SK-N-MC (cell line): ENCODE measurements at regions not wholly inside any gene's neighbourhood (a gene's known extent, or its start where the extent isn't known, plus 50 kb on each side); places are given as distances from the start of the nearest gene placed in this dataset.

ENCODE experiments used
- EZH2 ChIP-seq: fragments of 200-600 bp; sonication (generic); IDR thresholded peaks from one replicate; pipeline ENCODE4 v1.6.1; 2017; ENCODE audit warnings: antibody characterized with exemption
- FOXP2 ChIP-seq: optimal IDR thresholded peaks from 2 replicates; pipeline ENCODE3; 2011; ENCODE audit warnings: mild to moderate bottlenecking, moderate library complexity; ENCODE audit not compliant: insufficient read depth; ENCODE audit errors: extremely low read length, control extremely low read depth
- POLR2AphosphoS5 ChIP-seq: IDR thresholded peaks from 2 replicates; pipeline ENCODE4 v1.6.1; 2012; ENCODE audit warnings: mild to moderate bottlenecking, low read depth, low read length, borderline replicate concordance

DNA sequence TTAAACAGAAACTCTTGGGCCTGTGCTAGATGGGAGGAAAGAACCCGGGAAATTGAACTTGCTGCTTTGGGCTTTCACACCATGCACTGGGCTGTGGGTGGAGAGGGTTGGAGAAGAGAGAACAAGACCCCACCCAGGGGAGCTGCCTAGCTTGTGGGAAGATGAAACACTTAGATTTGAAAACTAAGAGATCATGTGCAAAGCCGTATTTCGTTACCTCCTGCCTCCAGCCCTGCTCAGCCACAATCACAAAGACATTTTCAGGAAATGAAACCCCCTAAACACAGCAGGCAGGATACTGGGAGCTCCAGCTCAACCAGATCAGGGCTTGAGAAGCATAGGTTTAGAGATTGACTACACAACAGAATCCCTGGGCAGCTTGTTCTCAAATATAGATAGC lies 183.0 kb upstream of the C2CD4B start:
- no peak for TF ChIP-seq POLR2AphosphoS5
- no peak for TF ChIP-seq EZH2
- no peak for TF ChIP-seq FOXP2
